HEK293 (cell line): ENCODE measurements at regions not wholly inside any gene's neighbourhood (a gene's known extent, or its start where the extent isn't known, plus 50 kb on each side); places are given as distances from the start of the nearest gene placed in this dataset.

ENCODE experiments used
- CTCF ChIA-PET: fragments of 350-600 bp; formaldehyde crosslinking; extraction: SDS; loops from one replicate; lab custom pipeline; 2021; ENCODE audit warnings: antibody characterized with exemption; lab: Yijun Ruan, JAX
- POLR2A ChIA-PET: fragments of 300-600 bp; formaldehyde crosslinking; extraction: SDS; loops from one replicate; lab custom pipeline; 2020; ENCODE audit warnings: antibody characterized with exemption, inconsistent platforms; lab: Yijun Ruan, JAX
- H3K27ac ChIP-seq: fragments of 200-500 bp; sonication (Bioruptor generic); 2 replicates; pipeline ENCODE4 v1.5.1; 2014; ENCODE audit warnings: low read depth, low read length, control low read depth, inconsistent platforms; ENCODE audit errors: extremely low read depth
- H3K36me3 ChIP-seq, 2 experiments: fragments of 200-500 bp in 1 of 2; sonication (Bioruptor generic) in 1 of 2; 1 replicate in 1 of 2; 2 replicates in 1 of 2; pipeline ENCODE4 v1.5.1; 2014 to 2017; ENCODE audit warnings: inconsistent platforms in 2 of 2, low read length in 2 of 2; ENCODE audit not compliant: control insufficient read depth in 2 of 2, insufficient read depth in 1 of 2
- H3K4me1 ChIP-seq: fragments of 200-500 bp; sonication (Bioruptor generic); 2 replicates; pipeline ENCODE4 v1.5.1; 2014; ENCODE audit warnings: mild to moderate bottlenecking, low read length, inconsistent platforms; ENCODE audit not compliant: control insufficient read depth, insufficient read depth
- H3K4me3 ChIP-seq: 2 replicates; pipeline ENCODE4 v1.5.1; 2011; ENCODE audit warnings: low read depth, mild to moderate bottlenecking, control low read depth, low read length, moderate library complexity
- H3K9me3 ChIP-seq: fragments of 200-500 bp; sonication (Bioruptor generic); 2 replicates; pipeline ENCODE4 v1.5.1; 2014; ENCODE audit warnings: low read depth, low read length, inconsistent platforms; ENCODE audit not compliant: control insufficient read depth, insufficient read depth
- BCL11A ChIP-seq: fragments of 450-650 bp; formaldehyde crosslinking; IDR thresholded peaks from 2 replicates; pipeline ENCODE4 v1.5.1; 2016; ENCODE audit warnings: low read depth, missing biosample characterization, missing genetic modification characterization
- EGR2 ChIP-seq: fragments of 450-650 bp; formaldehyde crosslinking; IDR thresholded peaks from 2 replicates; pipeline ENCODE4 v1.5.1; 2016; ENCODE audit warnings: low read depth, missing biosample characterization, missing genetic modification characterization
- GLI4 ChIP-seq: fragments of 450-650 bp; formaldehyde crosslinking; IDR thresholded peaks from 2 replicates; pipeline ENCODE4 v1.5.1; 2016; ENCODE audit warnings: missing biosample characterization, missing genetic modification characterization
- GLIS2 ChIP-seq: fragments of 450-650 bp; formaldehyde crosslinking; IDR thresholded peaks from 2 replicates; pipeline ENCODE4 v1.5.1; 2016; ENCODE audit warnings: missing biosample characterization, missing genetic modification characterization
- HOXA7 ChIP-seq: sonication (generic); formaldehyde crosslinking; IDR thresholded peaks from 2 replicates; pipeline ENCODE4 v1.8.1; 2022; ENCODE audit warnings: missing genetic modification reagents, borderline replicate concordance
- MYNN ChIP-seq: fragments of 450-650 bp; formaldehyde crosslinking; IDR thresholded peaks from 2 replicates; pipeline ENCODE4 v1.5.1; 2016; ENCODE audit warnings: missing biosample characterization, missing genetic modification characterization, borderline replicate concordance
- REST ChIP-seq: fragments of 450-650 bp; formaldehyde crosslinking; IDR thresholded peaks from 2 replicates; pipeline ENCODE4 v1.5.1; 2016; ENCODE audit warnings: missing biosample characterization, missing genetic modification characterization
- SP3 ChIP-seq: fragments of 450-650 bp; formaldehyde crosslinking; IDR thresholded peaks from 2 replicates; pipeline ENCODE4 v1.5.1; 2016; ENCODE audit warnings: missing biosample characterization, missing genetic modification characterization
- TRIM28 ChIP-seq: IDR thresholded peaks from 2 replicates; pipeline ENCODE4 v1.6.1; 2011; ENCODE audit warnings: low read length, control low read depth, borderline replicate concordance
- ZBTB11 ChIP-seq: fragments of 450-650 bp; formaldehyde crosslinking; conservative IDR thresholded peaks from 2 replicates; pipeline ENCODE4 v1.5.1; 2016; ENCODE audit warnings: low read depth, missing biosample characterization, missing genetic modification characterization
- ZBTB20 ChIP-seq: fragments of 450-650 bp; formaldehyde crosslinking; IDR thresholded peaks from 2 replicates; pipeline ENCODE4 v1.5.1; 2016; ENCODE audit warnings: missing biosample characterization, missing genetic modification characterization
- ZNF10 ChIP-seq: fragments of 450-650 bp; formaldehyde crosslinking; IDR thresholded peaks from 2 replicates; pipeline ENCODE4 v1.5.1; 2017; ENCODE audit warnings: missing biosample characterization, missing genetic modification characterization
- ZNF148 ChIP-seq: fragments of 450-650 bp; formaldehyde crosslinking; IDR thresholded peaks from 2 replicates; pipeline ENCODE4 v1.5.0; 2017; ENCODE audit warnings: missing biosample characterization, missing genetic modification characterization, borderline replicate concordance
- ZNF202 ChIP-seq: fragments of 450-650 bp; formaldehyde crosslinking; IDR thresholded peaks from 2 replicates; pipeline ENCODE4 v1.5.1; 2016; ENCODE audit warnings: missing biosample characterization, missing genetic modification characterization, borderline replicate concordance
- ZNF221 ChIP-seq: fragments of 450-650 bp; formaldehyde crosslinking; IDR thresholded peaks from 2 replicates; pipeline ENCODE4 v1.5.1; 2017; ENCODE audit warnings: missing biosample characterization, missing genetic modification characterization, borderline replicate concordance
- ZNF274 ChIP-seq, 2 experiments: fragments of 200-500 bp in 1 of 2; fragments of 450-650 bp in 1 of 2; sonication (Bioruptor generic) in 1 of 2; formaldehyde crosslinking in 1 of 2; IDR thresholded peaks; 2 replicates each; pipeline versions ENCODE4 v1.5.1 to v1.6.1; 2014 to 2016; ENCODE audit warnings: borderline replicate concordance in 1 of 2, inconsistent platforms in 1 of 2, low read length in 1 of 2, missing biosample characterization in 1 of 2, missing genetic modification characterization in 1 of 2
- ZNF530 ChIP-seq: fragments of 450-650 bp; formaldehyde crosslinking; IDR thresholded peaks from 2 replicates; pipeline ENCODE4 v1.5.1; 2016; ENCODE audit warnings: low read depth, missing biosample characterization, missing genetic modification characterization
- ZNF561 ChIP-seq: fragments of 450-650 bp; IDR thresholded peaks from 2 replicates; pipeline ENCODE4 v1.5.1; 2018; ENCODE audit warnings: missing biosample characterization, missing genetic modification characterization, borderline replicate concordance
- ZNF639 ChIP-seq: fragments of 450-650 bp; formaldehyde crosslinking; IDR thresholded peaks from 2 replicates; pipeline ENCODE4 v1.5.1; 2016; ENCODE audit warnings: missing biosample characterization, missing genetic modification characterization
- ZNF654 ChIP-seq: fragments of 450-650 bp; formaldehyde crosslinking; IDR thresholded peaks from 2 replicates; pipeline ENCODE4 v1.5.1; 2016; ENCODE audit warnings: low read depth, missing biosample characterization, missing genetic modification characterization
- ZNF76 ChIP-seq: fragments of 450-650 bp; formaldehyde crosslinking; IDR thresholded peaks from 2 replicates; pipeline ENCODE4; 2016; ENCODE audit warnings: low read depth, missing biosample characterization, missing genetic modification characterization, borderline replicate concordance
- ZNF776 ChIP-seq: fragments of 450-650 bp; formaldehyde crosslinking; IDR thresholded peaks from 2 replicates; pipeline ENCODE4 v1.5.0; 2017; ENCODE audit warnings: missing biosample characterization, missing genetic modification characterization, borderline replicate concordance
- ZNF791 ChIP-seq: fragments of 450-650 bp; formaldehyde crosslinking; IDR thresholded peaks from 2 replicates; pipeline ENCODE4 v1.5.1; 2016; ENCODE audit warnings: missing biosample characterization, missing genetic modification characterization
- ZNF830 ChIP-seq: fragments of 450-650 bp; IDR thresholded peaks from 2 replicates; pipeline ENCODE4 v1.5.0; 2018; ENCODE audit warnings: missing biosample characterization, missing genetic modification characterization, low read depth, mild to moderate bottlenecking, moderate library complexity

GRCh38 chr4:31051565-31051964, 331.4 kb downstream of the PCDH7 start (continued):
- TF ChIP-seq ZNF148 (tag by site-specific recombination), result no peak
- no peak for TF ChIP-seq EGR2 (tag by site-specific recombination)
- TF ChIP-seq GLIS2 (tag by site-specific recombination), result no peak
- no peak for TF ChIP-seq ZNF776 (tag by site-specific recombination)
- TF ChIP-seq HOXA7 (CRISPR knock-in tag), result no peak
- TF ChIP-seq ZNF830, result no peak

- TF ChIP-seq ZNF654 (no peak), TRIM28 (no peak), BCL11A (tag by site-specific recombination) (no peak), GLI4 (tag by site-specific recombination) (no peak), MYNN (no peak), ZNF221 (tag by site-specific recombination) (no peak), ZNF274 (IDR thresholded peaks at IDR 0.05; ENCODE audit: low read length) (no peak), ZNF274 (tag by site-specific recombination; IDR thresholded peaks at IDR 0.05; ENCODE audit: borderline replicate concordance) (no peak), ZNF202 (tag by site-specific recombination) (no peak), ZNF791 (tag by site-specific recombination) (no peak), REST (tag by site-specific recombination) (no peak)
- Histone ChIP-seq H3K9me3 (no peaks in the 10 kb centered on the region), H3K36me3 (no peaks in the 10 kb centered on the region), H3K4me3 (no peak overlapping the region), H3K27ac (no peak overlapping the region), H3K4me1 (no peaks in the 10 kb centered on the region; the same call in 1 of the 2 replicates)
- CTCF ChIA-PET, result no interaction called here
- POLR2A ChIA-PET, result no interaction called here
Measured at GRCh38 chr4:31052519-31052918, 332.4 kb downstream of the PCDH7 start.

GRCh38 chr4:31053451-31053850, 333.3 kb downstream of the PCDH7 start:
- Histone ChIP-seq H3K9me3 (no peaks in the 10 kb centered on the region), H3K36me3 (no peaks in the 10 kb centered on the region), H3K4me1 (no peaks in the 10 kb centered on the region; the same call in 1 of the 2 replicates), H3K27ac (no peak overlapping the region), H3K4me3 (no peak overlapping the region)
- ChIA-PET CTCF (interaction anchor here (0.7 to 1.2 kb wide), 2 partner anchors 28 to 316 kb away, joined by 3 read pairs; no protein-coding TSS in a partner anchor), POLR2A (no interaction called here)
- no peak for TF ChIP-seq ZNF561
- no peak for TF ChIP-seq ZNF530 (tag by site-specific recombination)
- no peak for TF ChIP-seq ZBTB11 (tag by site-specific recombination)
- TF ChIP-seq HOXA7 (CRISPR knock-in tag), result no peak
- TF ChIP-seq ZNF76 (tag by site-specific recombination), result no peak
- TF ChIP-seq ZNF10 (tag by site-specific recombination), result no peak
- TF ChIP-seq ZNF639 (tag by site-specific recombination), result no peak
- no peak for TF ChIP-seq SP3
- TF ChIP-seq ZBTB20, result no peak
